H54 (cell line): ENCODE measurements at regions not wholly inside any gene's neighbourhood (a gene's known extent, or its start where the extent isn't known, plus 50 kb on each side); places are given as distances from the start of the nearest gene placed in this dataset.

Experiments
- DNase-seq: peaks from one replicate; pipeline ENCODE4 v3.0.0; 2011; ENCODE audit warnings: low spot score, mixed read lengths; ENCODE audit not compliant: insufficient read length
- FAIRE-seq: peaks from 3 replicates; lab custom pipeline; 2011; peaks lifted over from hg19 to GRCh38; lab: Jason Lieb, UNC
- POLR2A ChIP-seq: IDR thresholded peaks from 2 replicates; pipeline ENCODE4 v1.6.1; 2011; ENCODE audit warnings: low read depth, mild to moderate bottlenecking, low read length

GRCh38 chr15:31262901-31263671 lies 63.5 kb upstream of the KLF13 start:
- FAIRE-seq = no peak
- TF ChIP-seq POLR2A = no peak
- no peak for DNase-seq

- FAIRE-seq (no peak), DNase-seq (no peak)
- no peak for TF ChIP-seq POLR2A
Measured at GRCh38 chr15:31263751-31264558, 62.7 kb upstream of the KLF13 start.

DNA sequence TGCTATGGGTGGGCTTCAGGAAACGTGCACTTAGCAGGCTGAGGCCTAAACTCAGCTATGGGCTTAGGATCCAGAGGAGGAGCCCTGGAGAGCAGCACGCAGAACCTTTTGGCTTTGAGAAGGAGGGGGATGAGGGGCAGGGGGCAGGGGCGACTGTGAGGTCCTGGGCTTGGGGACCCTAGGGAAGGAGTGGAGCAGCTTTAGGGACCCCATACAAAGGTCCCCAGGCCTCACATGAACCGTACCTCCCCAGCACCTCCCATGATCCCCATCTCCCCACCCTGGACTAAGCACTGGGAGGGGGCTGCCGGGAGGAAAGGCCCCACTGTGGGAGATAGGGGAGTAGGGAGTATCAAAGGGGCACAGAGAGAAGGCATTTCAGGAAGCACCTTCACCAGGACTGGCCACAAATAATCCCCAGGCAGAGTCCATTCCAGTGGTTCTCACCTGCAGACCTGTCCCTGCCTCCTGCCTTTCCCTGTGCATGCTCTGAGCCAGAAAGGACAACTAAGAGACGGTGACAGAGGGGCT lies 62.0 kb upstream of the KLF13 start:
- no peak for FAIRE-seq
- no peak for TF ChIP-seq POLR2A

GRCh38 chr15:31265090-31265870 lies 61.4 kb upstream of the KLF13 start:
- FAIRE-seq (no peak), DNase-seq (no peak)
- TF ChIP-seq POLR2A = no peak

More for the DNA sequence above, 62.0 kb upstream of the KLF13 start:
- no peak for DNase-seq

- FAIRE-seq (no peak), DNase-seq (no peak)
- TF ChIP-seq POLR2A = no peak
Measured at GRCh38 chr15:31265871-31266711, 60.5 kb upstream of the KLF13 start.

GRCh38 chr15:31266712-31267111 lies 59.9 kb upstream of the KLF13 start:
- no peak for DNase-seq
- FAIRE-seq = no peak
- TF ChIP-seq POLR2A = no peak

GRCh38 chr15:31267161-31268107 lies 59.2 kb upstream of the KLF13 start:
- no peak for DNase-seq
- no peak for FAIRE-seq
- TF ChIP-seq POLR2A = no peak

DNA sequence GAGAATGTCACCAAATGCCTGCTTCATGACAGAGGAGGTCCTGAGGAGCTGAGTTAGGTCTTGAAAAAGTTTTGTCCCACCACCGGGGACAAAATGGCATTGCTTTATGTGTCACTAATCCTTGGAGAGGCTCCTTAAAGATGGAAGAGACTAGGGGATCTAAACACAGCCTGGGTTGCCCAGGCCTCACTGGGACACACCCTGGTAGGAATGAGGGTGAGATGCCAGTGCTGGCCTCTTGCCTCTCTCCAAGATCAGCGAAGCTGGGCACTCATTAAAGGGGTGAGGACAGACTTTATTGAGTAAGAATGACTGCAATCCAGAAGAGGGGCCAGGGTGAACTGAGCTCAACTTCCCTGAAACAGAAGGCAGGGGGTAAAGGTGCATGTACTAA lies 58.5 kb upstream of the KLF13 start:
- no peak for FAIRE-seq

GRCh38 chr15:31268911-31269784 lies 57.5 kb upstream of the KLF13 start:
- TF ChIP-seq POLR2A = no peak
- DNase-seq (no peak), FAIRE-seq (no peak)

More for the DNA sequence above, 58.5 kb upstream of the KLF13 start:
- no peak for TF ChIP-seq POLR2A
- DNase-seq = no peak

DNA sequence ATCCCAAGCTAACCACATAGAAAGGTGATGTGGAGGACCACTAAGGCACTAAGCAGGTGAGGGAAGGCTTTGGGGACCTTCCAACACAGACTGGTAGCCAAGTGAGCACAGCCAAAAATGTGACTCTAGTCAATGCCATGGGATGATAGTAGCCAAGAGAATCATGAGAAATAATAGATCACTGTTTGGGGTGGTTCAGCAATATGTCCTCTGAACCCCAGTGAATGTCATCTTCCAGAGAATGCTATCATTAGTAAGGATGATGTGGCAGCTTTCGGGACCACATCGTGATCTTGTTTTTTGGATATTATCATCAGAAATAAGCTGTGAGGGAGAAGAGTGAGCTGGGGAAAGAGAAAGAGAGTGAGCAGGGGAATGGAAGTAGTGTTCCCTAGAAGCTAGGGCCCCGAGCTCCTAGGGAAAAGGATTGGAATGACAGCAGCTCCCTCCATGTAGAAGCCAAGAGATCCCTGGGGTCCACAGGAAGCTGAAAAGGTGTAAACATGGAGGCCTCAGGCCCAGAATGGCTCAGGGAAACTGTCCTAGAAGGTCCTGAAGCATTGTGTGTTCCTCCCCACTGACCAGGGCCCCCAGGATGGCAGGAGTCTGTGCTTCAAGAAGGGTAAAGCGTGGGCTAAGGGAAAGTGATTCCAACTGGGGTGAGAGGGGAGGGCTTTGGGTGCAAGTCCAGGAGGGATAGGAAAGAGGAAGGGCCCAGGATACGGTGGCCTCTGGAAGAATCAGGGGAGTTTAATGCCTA lies 56.6 kb upstream of the KLF13 start:
- no peak for TF ChIP-seq POLR2A
- FAIRE-seq (no peak), DNase-seq (no peak)
